GM18508 (cell line): ENCODE measurements at regions not wholly inside any gene's neighbourhood (a gene's known extent, or its start where the extent isn't known, plus 50 kb on each side); places are given as distances from the start of the nearest gene placed in this dataset.

Source experiments
- ATAC-seq: cut with Tn5 transposase; IDR thresholded peaks from one replicate; pipeline ENCODE4 v1.9.1; 2021; ENCODE audit warnings: moderate number of reproducible peaks; ENCODE audit not compliant: insufficient read depth, unreplicated experiment

- no peak for ATAC-seq
These were observed 139.8 kb upstream of the ERCC6L2 start for GRCh38 chr9:95735701-95736100.

- ATAC-seq, result no peak
These were observed 141.5 kb upstream of the ERCC6L2 start for GRCh38 chr9:95733741-95734666.

GRCh38 chr9:95732802-95733688 is 142.4 kb upstream of the ERCC6L2 start:
- ATAC-seq, result no peak

- no peak for ATAC-seq
These were observed 143.6 kb upstream of the ERCC6L2 start for GRCh38 chr9:95731876-95732275.

GRCh38 chr9:95729669-95730368 is 145.7 kb upstream of the ERCC6L2 start:
- no peak for ATAC-seq

GRCh38 chr9:95729046-95729445 is 146.4 kb upstream of the ERCC6L2 start:
- ATAC-seq, result no peak

GRCh38 chr9:95727947-95728520 is 147.5 kb upstream of the ERCC6L2 start:
- no peak for ATAC-seq

GRCh38 chr9:95726756-95727155 is 148.7 kb upstream of the ERCC6L2 start:
- ATAC-seq, result no peak

- no peak for ATAC-seq
These were observed 150.4 kb upstream of the ERCC6L2 start for GRCh38 chr9:95725045-95725444.

GRCh38 chr9:95724253-95724991 is 151.1 kb upstream of the ERCC6L2 start:
- ATAC-seq, result peak; percentile 92

GRCh38 chr9:95722141-95722540 is 153.3 kb upstream of the ERCC6L2 start:
- no peak for ATAC-seq

- no peak for ATAC-seq
These were observed 154.4 kb upstream of the ERCC6L2 start for GRCh38 chr9:95721061-95721531.

- ATAC-seq, result no peak
These were observed 155.0 kb upstream of the ERCC6L2 start for GRCh38 chr9:95720496-95720895.

- no peak for ATAC-seq
These were observed 156.1 kb upstream of the ERCC6L2 start for GRCh38 chr9:95719354-95719753.

GRCh38 chr9:95718263-95718662 is 157.2 kb upstream of the ERCC6L2 start:
- no peak for ATAC-seq

- ATAC-seq, result no peak
These were observed 159.5 kb upstream of the ERCC6L2 start for GRCh38 chr9:95715868-95716435.

- ATAC-seq, result no peak
These were observed 165.0 kb upstream of the ERCC6L2 start for GRCh38 chr9:95710446-95710845.

GRCh38 chr9:95696701-95697100 is 178.8 kb upstream of the ERCC6L2 start:
- ATAC-seq, result no peak

- ATAC-seq, result no peak
These were observed 174.7 kb upstream of the PTCH1 start for GRCh38 chr9:95691435-95691834.
